Activated T-cell treated with anti-CD3 and anti-CD28 coated beads for 24 hours (primary cell): ENCODE measurements at regions not wholly inside any gene's neighbourhood (a gene's known extent, or its start where the extent isn't known, plus 50 kb on each side); places are given as distances from the start of the nearest gene placed in this dataset.
"Not testable (repeated sequence)": the region's sequence is repeated elsewhere in the genome, so short reads cannot be mapped to it uniquely, and the experiment has no call there.

Experiments
- DNase-seq: peaks from one replicate; pipeline ENCODE4 v3.0.0-alpha.2; 2020; ENCODE audit warnings: low read depth

- not testable (repeated sequence) for DNase-seq
These were observed 394.3 kb downstream of the PTH2R start for GRCh38 chr2:208800887-208801286.

DNA sequence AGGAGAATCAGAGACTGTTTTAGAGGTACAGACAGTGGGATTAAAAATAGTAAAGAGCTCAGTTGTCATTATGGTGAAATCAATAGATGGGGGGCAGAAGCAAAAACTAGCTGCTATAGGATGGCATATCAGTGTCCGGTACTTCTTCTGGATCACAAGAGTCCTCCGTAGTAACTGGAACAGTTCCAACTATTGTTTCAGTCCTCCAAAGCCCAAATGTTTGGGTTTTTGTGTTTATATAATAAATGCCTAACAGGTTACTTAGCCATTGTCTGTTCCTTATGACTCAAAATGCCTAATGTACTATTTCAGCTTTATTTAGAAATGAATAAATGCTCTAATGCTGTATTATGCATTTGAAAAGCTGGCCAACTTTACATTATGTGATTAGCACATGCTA lies 401.2 kb downstream of the PTH2R start:
- no peak for DNase-seq

- DNase-seq = not testable (repeated sequence)
These were observed 405.3 kb downstream of the PTH2R start for GRCh38 chr2:208811885-208812284.

DNA sequence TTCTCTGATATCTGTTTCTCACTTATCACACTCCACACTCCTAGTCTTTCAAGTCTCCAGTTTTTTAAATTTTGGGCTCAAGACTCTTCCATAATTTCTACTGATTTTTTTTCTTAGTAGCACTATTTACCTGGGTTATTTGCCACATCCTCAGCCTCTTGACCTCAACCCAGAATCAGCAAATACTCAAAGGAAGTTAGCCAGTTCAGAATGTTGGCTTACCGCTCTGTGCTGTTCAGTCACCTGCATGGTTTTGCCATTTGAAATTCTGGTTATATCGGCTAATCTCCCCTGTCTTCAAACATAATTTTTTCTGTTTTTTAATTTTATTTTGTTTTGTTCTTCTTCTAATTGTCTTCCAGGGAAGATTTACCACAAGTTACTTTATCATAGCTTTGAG lies 412.6 kb downstream of the PTH2R start:
- DNase-seq = no peak

DNA sequence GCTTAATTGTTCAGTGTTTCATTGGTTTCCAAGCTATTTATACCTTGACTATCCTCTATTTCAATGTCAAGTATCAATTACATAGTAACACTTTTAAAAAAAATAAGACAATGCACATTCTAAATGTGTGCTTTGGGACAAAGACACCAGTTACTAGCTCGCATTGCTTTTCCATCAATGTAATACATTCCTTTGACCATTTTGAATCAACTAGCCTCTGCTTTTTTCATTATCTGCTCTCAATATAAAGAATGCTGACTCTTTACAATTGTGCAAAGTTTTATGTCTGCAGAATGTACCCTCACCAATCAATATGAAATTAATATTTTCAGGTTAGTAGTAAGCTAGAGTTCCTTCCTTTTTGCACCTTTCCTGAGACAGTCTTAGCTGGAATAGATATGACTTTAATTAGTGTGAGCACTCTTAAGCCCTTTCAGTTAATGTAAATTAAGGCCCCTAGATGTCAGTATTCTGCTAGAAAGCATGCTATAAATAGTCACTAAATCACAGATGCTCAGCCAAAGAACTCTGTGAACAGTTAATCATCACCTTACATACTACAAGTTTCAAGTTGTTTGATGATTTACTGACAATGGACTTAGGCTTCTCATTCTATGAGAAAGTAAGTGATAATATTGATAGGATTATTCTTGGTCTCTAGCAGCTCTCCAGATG lies 413.6 kb downstream of the PTH2R start:
- no peak for DNase-seq

- no peak for DNase-seq
These were observed 420.5 kb downstream of the PTH2R start for GRCh38 chr2:208827109-208827508.

GRCh38 chr2:208827549-208828221 lies 421.1 kb downstream of the PTH2R start:
- no peak for DNase-seq

GRCh38 chr2:208830203-208830602 lies 423.6 kb downstream of the PTH2R start:
- no peak for DNase-seq

DNA sequence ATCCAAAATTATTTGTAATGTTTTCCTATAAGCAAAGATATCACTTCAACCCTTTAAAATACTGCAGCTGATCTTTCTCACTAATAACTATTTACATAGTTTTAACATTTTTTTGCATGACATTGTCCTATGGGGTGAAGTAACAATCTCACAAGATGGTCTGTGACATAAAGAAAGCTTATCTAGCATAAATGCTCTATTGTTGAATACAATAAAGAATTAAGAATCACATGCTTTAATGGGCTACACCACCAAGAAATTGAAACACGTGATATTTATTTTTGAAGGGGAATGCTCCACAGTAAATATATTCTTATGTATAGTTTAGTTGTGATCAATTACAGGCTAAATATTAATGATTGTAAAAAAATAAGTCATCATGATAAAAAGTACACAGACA lies 441.1 kb downstream of the PTH2R start:
- DNase-seq = no peak

- DNase-seq = no peak
These were observed 448.1 kb downstream of the PTH2R start for GRCh38 chr2:208854717-208855116.

- no peak for DNase-seq
These were observed 460.8 kb downstream of the PTH2R start for GRCh38 chr2:208867374-208867773.

DNA sequence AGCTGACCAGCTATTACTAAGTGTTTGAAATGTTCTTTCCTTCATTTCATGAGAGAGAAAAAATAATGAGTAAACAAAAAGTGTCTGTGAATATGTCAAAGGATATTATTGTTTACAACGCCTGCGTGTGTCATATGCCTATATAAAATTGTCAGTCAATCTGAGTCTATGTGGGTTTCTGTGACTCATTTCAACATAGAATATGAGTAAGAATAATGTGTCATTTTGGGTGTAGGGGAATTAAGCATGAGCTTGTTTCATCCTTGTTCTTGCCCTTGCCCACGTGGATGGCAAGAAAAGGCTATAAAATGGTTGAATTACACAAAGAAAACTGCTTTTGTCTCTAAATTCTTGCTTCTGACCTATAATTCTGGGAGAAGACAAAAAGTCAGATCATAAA lies 466.0 kb downstream of the PTH2R start:
- no peak for DNase-seq

GRCh38 chr2:208879666-208880065 lies 473.1 kb downstream of the PTH2R start:
- DNase-seq = no peak

DNA sequence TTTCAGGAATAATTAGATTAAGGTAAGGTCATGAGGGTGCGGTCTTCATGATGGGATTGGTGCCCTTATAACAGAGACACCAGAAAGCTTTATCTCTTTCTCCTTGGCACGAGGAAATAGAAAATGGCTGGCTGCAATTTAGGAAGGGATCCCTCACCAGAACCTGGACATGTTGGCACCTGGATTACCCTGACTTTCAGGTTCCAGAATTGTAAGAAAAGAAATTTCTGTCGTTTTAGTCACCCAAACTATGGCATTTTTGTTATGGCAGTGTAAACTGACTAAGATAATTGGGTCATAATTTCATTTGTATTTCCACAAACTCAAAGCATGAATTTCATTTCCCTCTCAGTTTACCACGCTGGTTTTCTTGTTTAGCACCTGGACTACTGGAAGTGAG lies 473.6 kb downstream of the PTH2R start:
- DNase-seq = no peak

DNA sequence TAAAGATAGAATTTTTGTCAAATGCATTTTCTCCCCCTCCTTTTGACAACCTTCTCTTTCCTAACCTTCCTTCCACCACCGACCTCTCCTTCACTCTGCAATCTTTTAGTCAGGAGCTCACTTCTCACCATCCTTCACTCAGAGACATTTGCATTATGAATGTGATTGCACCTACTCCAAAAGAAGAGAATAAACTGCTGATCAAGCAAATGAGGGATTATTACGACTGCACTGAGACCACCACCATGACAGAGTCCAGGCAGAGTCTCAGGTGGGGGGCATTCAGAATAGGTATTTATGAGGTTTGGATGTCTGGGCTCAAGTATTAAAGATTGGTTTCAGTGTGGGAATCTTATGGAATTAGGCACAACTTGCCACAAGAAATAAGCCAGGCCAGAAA lies 483.9 kb downstream of the PTH2R start:
- no peak for DNase-seq

- DNase-seq = no peak
These were observed 485.6 kb downstream of the PTH2R start for GRCh38 chr2:208892203-208892602.

- DNase-seq = no peak
These were observed 499.7 kb downstream of the PTH2R start for GRCh38 chr2:208906330-208906729.

DNA sequence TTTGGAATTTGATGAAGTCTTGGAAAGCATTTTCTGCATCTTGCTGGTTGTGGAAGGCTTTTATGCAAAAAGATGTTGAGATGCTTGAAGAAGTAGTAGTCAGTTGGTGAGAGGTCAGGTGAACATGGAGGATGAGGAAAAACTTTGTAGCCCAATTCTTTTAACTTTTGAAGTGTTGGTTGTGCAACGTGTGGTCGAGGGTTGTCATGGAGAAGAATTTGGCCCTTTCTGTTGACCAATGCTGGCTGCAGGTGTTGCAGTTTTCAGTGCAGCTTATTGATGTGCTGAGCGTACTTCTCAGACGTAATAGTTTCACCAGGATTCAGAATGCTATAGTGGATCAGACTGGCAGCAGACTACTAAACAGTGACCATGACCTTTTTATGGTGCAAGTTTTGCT lies 508.4 kb upstream of the MAP2 start:
- no peak for DNase-seq

GRCh38 chr2:208916881-208917280 lies 507.0 kb upstream of the MAP2 start:
- no peak for DNase-seq

GRCh38 chr2:208921358-208921757 lies 502.5 kb upstream of the MAP2 start:
- not testable (repeated sequence) for DNase-seq

GRCh38 chr2:208927867-208928266 lies 496.0 kb upstream of the MAP2 start:
- DNase-seq = no peak

DNA sequence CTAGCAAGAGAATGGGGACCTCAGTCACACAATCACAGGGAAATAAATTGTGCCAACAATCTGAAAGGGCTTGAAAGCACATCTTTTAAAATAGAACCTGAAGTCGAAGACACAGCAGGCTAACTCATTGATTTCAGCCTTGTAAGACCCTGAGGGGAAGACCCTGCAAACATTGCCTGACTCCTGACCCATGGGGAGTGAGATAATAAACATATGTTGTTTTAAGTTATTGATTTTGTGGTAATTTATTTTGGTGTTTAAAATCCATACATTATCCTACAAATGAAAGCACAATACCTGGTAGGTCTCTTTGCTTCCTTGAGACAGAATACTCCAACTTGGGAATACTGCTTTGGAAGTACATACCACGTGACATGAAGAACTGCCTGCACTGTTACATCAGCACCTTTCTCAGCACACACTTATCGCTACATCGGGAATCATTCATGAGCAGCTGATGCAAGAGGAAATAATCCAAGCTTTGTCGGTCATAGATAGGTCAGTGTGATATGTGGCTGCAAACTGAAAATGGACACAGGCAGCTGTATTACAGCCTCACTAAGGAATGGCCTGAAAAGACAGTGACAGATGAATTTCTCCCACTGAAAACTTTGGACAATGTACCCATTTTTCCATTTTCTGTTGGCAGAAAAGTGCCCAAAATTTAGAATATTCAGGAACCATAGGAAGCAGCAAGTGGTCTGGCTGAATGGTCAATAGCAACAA lies 494.5 kb upstream of the MAP2 start:
- DNase-seq = no peak

GRCh38 chr2:208929894-208930427 lies 493.9 kb upstream of the MAP2 start:
- DNase-seq = no peak
